IMR-90 (cell line): ENCODE measurements at regions not wholly inside any gene's neighbourhood (a gene's known extent, or its start where the extent isn't known, plus 50 kb on each side); places are given as distances from the start of the nearest gene placed in this dataset.

Experiments
- ATAC-seq: fragments of 200-7000 bp; cut with Tn5 transposase; 2 replicates; pipeline ENCODE4 v1.9.1; 2020; ENCODE audit warnings: low read depth, mild to moderate bottlenecking, moderate library complexity
- BruUV-seq: library from RNA; stranded (reverse); fragments of 400-500 nt; replicated peaks from 2 replicates; lab custom pipeline; 2021; lab: Mats Ljungman, UMichigan
- CTCF ChIA-PET: fragments of 300-600 bp; formaldehyde crosslinking; extraction: SDS; loops from one replicate; lab custom pipeline; 2021; ENCODE audit warnings: antibody characterized with exemption; lab: Yijun Ruan, JAX
- POLR2A ChIA-PET: fragments of 300-600 bp; sonication (Branson Sonifier 250); formaldehyde crosslinking; loops from one replicate; lab custom pipeline; 2022; ENCODE audit warnings: antibody characterized with exemption; ENCODE audit not compliant: unreplicated experiment; lab: Charles Lee
- DNase-seq: peaks from one replicate; pipeline ENCODE4 v3.0.0; 2013
- H2AFZ ChIP-seq: replicated peaks from 2 replicates; pipeline ENCODE3; 2013; ENCODE audit warnings: low read length, mild to moderate bottlenecking; ENCODE audit not compliant: poor library complexity
- H2AK5ac ChIP-seq: 2 replicates; pipeline ENCODE4 v1.6.1; 2013; ENCODE audit warnings: low read depth, low read length, inconsistent platforms
- H2AK9ac ChIP-seq: replicated peaks from 2 replicates; pipeline ENCODE3; 2013; ENCODE audit warnings: mild to moderate bottlenecking, low read depth, low read length, moderate library complexity; ENCODE audit not compliant: poor library complexity
- H2BK120ac ChIP-seq: 2 replicates; pipeline ENCODE4 v1.6.1; 2013; ENCODE audit warnings: low read depth, low read length, inconsistent platforms
- H2BK15ac ChIP-seq: 3 replicates; pipeline ENCODE4 v1.6.1; 2013; ENCODE audit warnings: low read depth, low read length, inconsistent platforms
- H2BK20ac ChIP-seq: 2 replicates; pipeline ENCODE4 v1.6.1; 2013; ENCODE audit warnings: low read depth, mild to moderate bottlenecking, inconsistent platforms, low read length, moderate library complexity
- H2BK5ac ChIP-seq: 2 replicates; pipeline ENCODE4 v1.6.1; 2013; ENCODE audit warnings: mild to moderate bottlenecking, low read depth, low read length, inconsistent platforms; ENCODE audit not compliant: poor library complexity, severe bottlenecking
- H3K14ac ChIP-seq: replicated peaks from 2 replicates; pipeline ENCODE4 v1.6.1; 2013; ENCODE audit warnings: low read depth, low read length, inconsistent platforms
- H3K18ac ChIP-seq: 2 replicates; pipeline ENCODE4 v1.6.1; 2013; ENCODE audit warnings: low read depth, low read length, control low read depth
- H3K23ac ChIP-seq: 2 replicates; pipeline ENCODE4 v1.6.1; 2013; ENCODE audit warnings: low read depth, low read length, inconsistent platforms
- H3K27ac ChIP-seq: 2 replicates; pipeline ENCODE4 v1.5.1; 2013; ENCODE audit warnings: mild to moderate bottlenecking, control low read depth, low read length; ENCODE audit not compliant: insufficient read depth
- H3K27me3 ChIP-seq: 2 replicates; pipeline ENCODE4 v1.6.1; 2013; ENCODE audit warnings: low read length; ENCODE audit not compliant: control insufficient read depth, insufficient read depth
- H3K36me3 ChIP-seq: 2 replicates; pipeline ENCODE4 v1.6.1; 2013; ENCODE audit warnings: low read length, mixed read lengths; ENCODE audit not compliant: control insufficient read depth, insufficient read depth
- H3K4ac ChIP-seq: 2 replicates; pipeline ENCODE4 v1.6.1; 2013; ENCODE audit warnings: low read depth, low read length, inconsistent platforms
- H3K4me1 ChIP-seq: 2 replicates; pipeline ENCODE4 v1.6.1; 2013; ENCODE audit warnings: low read length, mixed read lengths; ENCODE audit not compliant: control insufficient read depth, insufficient read depth
- H3K4me2 ChIP-seq: 2 replicates; pipeline ENCODE4 v1.6.1; 2013; ENCODE audit warnings: low read depth, mild to moderate bottlenecking, control low read depth, low read length, moderate library complexity
- H3K4me3 ChIP-seq: 2 replicates; pipeline ENCODE4 v1.5.1; 2013; ENCODE audit warnings: low read depth, mild to moderate bottlenecking, control low read depth, low read length, moderate library complexity; ENCODE audit not compliant: insufficient read depth
- H3K56ac ChIP-seq: 2 replicates; pipeline ENCODE4 v1.6.1; 2013; ENCODE audit warnings: low read length, inconsistent platforms; ENCODE audit not compliant: insufficient read depth; ENCODE audit errors: extremely low read depth
- H3K79me1 ChIP-seq, 2 experiments: 2 replicates each; pipeline ENCODE4 v1.6.1; 2013; ENCODE audit warnings: low read length in 2 of 2, inconsistent platforms in 1 of 2, low read depth in 1 of 2
- H3K9ac ChIP-seq: 2 replicates; pipeline ENCODE4 v1.6.1; 2013; ENCODE audit warnings: low read depth, low read length, control low read depth
- H3K9me1 ChIP-seq: 2 replicates; pipeline ENCODE4 v1.6.1; 2013; ENCODE audit warnings: low read length, inconsistent platforms; ENCODE audit not compliant: insufficient read depth
- H3K9me3 ChIP-seq: 2 replicates; pipeline ENCODE4 v1.6.1; 2013; ENCODE audit warnings: low read length; ENCODE audit not compliant: control insufficient read depth, insufficient read depth
- H4K20me1 ChIP-seq: 2 replicates; pipeline ENCODE4 v1.6.1; 2013; ENCODE audit warnings: low read length, inconsistent platforms; ENCODE audit not compliant: insufficient read depth
- H4K5ac ChIP-seq: 2 replicates; pipeline ENCODE4 v1.6.1; 2013; ENCODE audit warnings: mild to moderate bottlenecking, low read depth, low read length, control low read depth
- H4K8ac ChIP-seq, 2 experiments: 2 replicates each; pipeline ENCODE4 v1.6.1; 2013; ENCODE audit warnings: low read depth in 2 of 2, low read length in 2 of 2, control low read depth in 1 of 2, inconsistent platforms in 1 of 2
- H4K91ac ChIP-seq: 2 replicates; pipeline ENCODE4 v1.6.1; 2013; ENCODE audit warnings: low read depth, low read length, inconsistent platforms; ENCODE audit not compliant: insufficient read depth
- BHLHE40 ChIP-seq: fragments of 150-350 bp; IDR thresholded peaks from 2 replicates; pipeline ENCODE4 v1.6.1; 2016; ENCODE audit warnings: mild to moderate bottlenecking, low read depth, low read length
- CEBPB ChIP-seq: IDR thresholded peaks from 2 replicates; pipeline ENCODE4 v1.6.1; 2012; ENCODE audit warnings: low read depth, low read length, improper control_type of control experiment
- CHD1 ChIP-seq: IDR thresholded peaks from 2 replicates; pipeline ENCODE4 v1.6.1; 2012; ENCODE audit warnings: low read depth, low read length, improper control_type of control experiment
- FOS ChIP-seq: fragments of 150-350 bp; IDR thresholded peaks from 2 replicates; pipeline ENCODE4 v1.6.1; 2016; ENCODE audit warnings: low read depth, low read length
- MAFK ChIP-seq: IDR thresholded peaks from 2 replicates; pipeline ENCODE4 v1.6.1; 2012; ENCODE audit warnings: low read depth, low read length, improper control_type of control experiment
- MAZ ChIP-seq: IDR thresholded peaks from 2 replicates; pipeline ENCODE4 v1.6.1; 2012; ENCODE audit warnings: low read depth, mild to moderate bottlenecking, low read length, improper control_type of control experiment, moderate library complexity, borderline replicate concordance
- MXI1 ChIP-seq: IDR thresholded peaks from 2 replicates; pipeline ENCODE4 v1.6.1; 2012; ENCODE audit warnings: low read depth, mild to moderate bottlenecking, low read length, moderate library complexity, borderline replicate concordance
- NFE2L2 ChIP-seq: fragments of 150-350 bp; IDR thresholded peaks from 2 replicates; pipeline ENCODE4 v1.6.1; 2016; ENCODE audit warnings: low read depth, mild to moderate bottlenecking, low read length
- RAD21 ChIP-seq: IDR thresholded peaks from 2 replicates; pipeline ENCODE4 v1.6.1; 2012; ENCODE audit warnings: low read length, improper control_type of control experiment
- RCOR1 ChIP-seq: IDR thresholded peaks from 2 replicates; pipeline ENCODE4 v1.6.1; 2012; ENCODE audit warnings: mild to moderate bottlenecking, low read length, improper control_type of control experiment; ENCODE audit not compliant: insufficient replicate concordance
- RFX5 ChIP-seq: IDR thresholded peaks from 2 replicates; pipeline ENCODE4 v1.8.0; 2012; ENCODE audit warnings: low read depth, mild to moderate bottlenecking, low read length, moderate library complexity
- WGBS, 2 experiments: methylation state at CpG; one replicate each; pipeline versions ENCODE4 v1.1.5 to v1.1.7; 2013; ENCODE audit warnings: missing lambda C conversion rate in 2 of 2; ENCODE audit not compliant: insufficient read length in 1 of 2; ENCODE audit errors: extremely low coverage in 2 of 2; 5-methylcytosine and 5-hydroxymethylcytosine counted together
- dilution Hi-C: fragments of 300-500 bp; cut with HindIII; formaldehyde crosslinking; loops from one replicate; pipeline ENCODE4 v1.14.3; 2018; ENCODE audit warnings: low sequenced_read_pairs; ENCODE audit not compliant: unreplicated experiment
- in situ Hi-C: fragments of 300-500 bp; cut with MboI; formaldehyde crosslinking; loops from 3 replicates; pipeline ENCODE4 v1.14.3; 2019; ENCODE audit warnings: low sequenced_read_pairs, inconsistent platforms, mixed read lengths
- intact Hi-C: fragments of 100-400 bp; cut with micrococcal nuclease; formaldehyde crosslinking; loops from 2 replicates; pipeline ENCODE4 v1.10.0; 2022
- TF ChIP-seq, protein P1 (sequence below): fragments of 150-350 bp; IDR thresholded peaks from 2 replicates; pipeline ENCODE4 v1.6.1; 2017; ENCODE audit warnings: mild to moderate bottlenecking, antibody characterized with exemption, low read length, low read depth
- TF ChIP-seq, protein P2 (sequence below): conservative IDR thresholded peaks from 2 replicates; pipeline ENCODE4 v1.5.1; 2012; ENCODE audit warnings: mild to moderate bottlenecking, low read depth, low read length, improper control_type of control experiment
- TF ChIP-seq, protein P3 (sequence below): fragments of 150-350 bp; IDR thresholded peaks from 2 replicates; pipeline ENCODE4 v1.6.1; 2016; ENCODE audit warnings: low read depth, mild to moderate bottlenecking, low read length, moderate library complexity, borderline replicate concordance

DNA sequence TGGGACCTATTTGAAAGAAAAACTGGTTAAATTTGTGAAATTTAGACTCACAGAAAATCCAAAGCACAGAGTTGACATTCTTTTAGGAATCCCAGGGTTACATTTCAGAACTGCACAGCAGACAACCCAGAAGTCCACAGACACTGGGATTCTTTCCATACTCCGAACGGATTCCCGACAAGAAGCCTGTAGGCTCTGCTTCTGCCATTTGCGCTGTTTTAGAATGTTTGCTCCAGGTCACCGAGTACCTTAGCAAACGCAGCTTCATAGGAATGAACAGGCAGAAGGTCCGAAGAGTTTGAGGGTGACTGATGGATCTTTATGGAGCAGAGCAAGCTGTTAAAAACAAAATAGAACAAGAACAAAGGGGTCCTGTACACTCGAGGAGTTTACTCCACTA, 84.5 kb upstream of the NFIB start:
- H3K18ac ChIP-seq: no peak overlapping the region
- H2BK20ac ChIP-seq: no peak overlapping the region
- H3K4me2 ChIP-seq: no peak overlapping the region
- no peak overlapping the region for H4K5ac ChIP-seq
- no peaks in the 10 kb centered on the region for H3K36me3 ChIP-seq
- no peak overlapping the region for H2AK5ac ChIP-seq
- POLR2A ChIA-PET: no interaction called here
- CTCF ChIA-PET: no interaction called here
- no peak overlapping the region for H2AK9ac ChIP-seq
- 80% methylated on average over 1 of the region's 8 CpGs; no CpG with 5 or more reads in 1 of the 2 experiments for WGBS, 2 experiments
- H3K23ac ChIP-seq: no peak overlapping the region
- no peak overlapping the region for H2AFZ ChIP-seq
- H3K4ac ChIP-seq: no peak overlapping the region
- no peak overlapping the region for H2BK120ac ChIP-seq
- no peak overlapping the region for H3K4me3 ChIP-seq
- no peaks in the 10 kb centered on the region for H3K9me3 ChIP-seq
- no peaks in the 10 kb centered on the region for H3K79me1 ChIP-seq
- H3K9ac ChIP-seq: no peak overlapping the region
- H2BK5ac ChIP-seq: no peak overlapping the region
- H4K20me1 ChIP-seq: no peaks in the 10 kb centered on the region
- in situ Hi-C loops: no loop called here
- no peak for ATAC-seq
- intact Hi-C loops: no loop called here
- H3K27ac ChIP-seq: no peak overlapping the region
- no peak for TF ChIP-seq MXI1
- no peak for TF ChIP-seq CEBPB
- TF ChIP-seq FOS: no peak
- TF ChIP-seq BHLHE40: no peak
- TF ChIP-seq NFE2L2: no peak
- no peak for TF ChIP-seq MAZ
- no peak for TF ChIP-seq RFX5
- no peak for TF ChIP-seq RAD21
- TF ChIP-seq, protein P1, sequence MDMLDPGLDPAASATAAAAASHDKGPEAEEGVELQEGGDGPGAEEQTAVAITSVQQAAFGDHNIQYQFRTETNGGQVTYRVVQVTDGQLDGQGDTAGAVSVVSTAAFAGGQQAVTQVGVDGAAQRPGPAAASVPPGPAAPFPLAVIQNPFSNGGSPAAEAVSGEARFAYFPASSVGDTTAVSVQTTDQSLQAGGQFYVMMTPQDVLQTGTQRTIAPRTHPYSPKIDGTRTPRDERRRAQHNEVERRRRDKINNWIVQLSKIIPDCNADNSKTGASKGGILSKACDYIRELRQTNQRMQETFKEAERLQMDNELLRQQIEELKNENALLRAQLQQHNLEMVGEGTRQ: no peak
- no peak for TF ChIP-seq RCOR1
- no peak for TF ChIP-seq CHD1
- TF ChIP-seq, protein P2, sequence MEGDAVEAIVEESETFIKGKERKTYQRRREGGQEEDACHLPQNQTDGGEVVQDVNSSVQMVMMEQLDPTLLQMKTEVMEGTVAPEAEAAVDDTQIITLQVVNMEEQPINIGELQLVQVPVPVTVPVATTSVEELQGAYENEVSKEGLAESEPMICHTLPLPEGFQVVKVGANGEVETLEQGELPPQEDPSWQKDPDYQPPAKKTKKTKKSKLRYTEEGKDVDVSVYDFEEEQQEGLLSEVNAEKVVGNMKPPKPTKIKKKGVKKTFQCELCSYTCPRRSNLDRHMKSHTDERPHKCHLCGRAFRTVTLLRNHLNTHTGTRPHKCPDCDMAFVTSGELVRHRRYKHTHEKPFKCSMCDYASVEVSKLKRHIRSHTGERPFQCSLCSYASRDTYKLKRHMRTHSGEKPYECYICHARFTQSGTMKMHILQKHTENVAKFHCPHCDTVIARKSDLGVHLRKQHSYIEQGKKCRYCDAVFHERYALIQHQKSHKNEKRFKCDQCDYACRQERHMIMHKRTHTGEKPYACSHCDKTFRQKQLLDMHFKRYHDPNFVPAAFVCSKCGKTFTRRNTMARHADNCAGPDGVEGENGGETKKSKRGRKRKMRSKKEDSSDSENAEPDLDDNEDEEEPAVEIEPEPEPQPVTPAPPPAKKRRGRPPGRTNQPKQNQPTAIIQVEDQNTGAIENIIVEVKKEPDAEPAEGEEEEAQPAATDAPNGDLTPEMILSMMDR: no peak
- TF ChIP-seq MAFK: no peak
- TF ChIP-seq, protein P3, sequence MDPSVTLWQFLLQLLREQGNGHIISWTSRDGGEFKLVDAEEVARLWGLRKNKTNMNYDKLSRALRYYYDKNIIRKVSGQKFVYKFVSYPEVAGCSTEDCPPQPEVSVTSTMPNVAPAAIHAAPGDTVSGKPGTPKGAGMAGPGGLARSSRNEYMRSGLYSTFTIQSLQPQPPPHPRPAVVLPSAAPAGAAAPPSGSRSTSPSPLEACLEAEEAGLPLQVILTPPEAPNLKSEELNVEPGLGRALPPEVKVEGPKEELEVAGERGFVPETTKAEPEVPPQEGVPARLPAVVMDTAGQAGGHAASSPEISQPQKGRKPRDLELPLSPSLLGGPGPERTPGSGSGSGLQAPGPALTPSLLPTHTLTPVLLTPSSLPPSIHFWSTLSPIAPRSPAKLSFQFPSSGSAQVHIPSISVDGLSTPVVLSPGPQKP: no peak
- no peak overlapping the region for H3K56ac ChIP-seq
- H3K9me1 ChIP-seq: no peaks in the 10 kb centered on the region
- H3K4me1 ChIP-seq: peaks cover 2% of the 10 kb centered on the region; the same call in 1 of the 2 replicates
- H4K91ac ChIP-seq: no peak overlapping the region
- peaks cover 31% of the 10 kb centered on the region for H3K27me3 ChIP-seq
- dilution Hi-C loops: no loop called here
- H4K8ac ChIP-seq: no peak overlapping the region
- no peak overlapping the region for H2BK15ac ChIP-seq
- H3K14ac ChIP-seq: no peak overlapping the region
- no TSS peak for BruUV-seq
- no peak for DNase-seq
